Neural progenitor cell (in vitro differentiated cells): ENCODE measurements at regions not wholly inside any gene's neighbourhood (a gene's known extent, or its start where the extent isn't known, plus 50 kb on each side); places are given as distances from the start of the nearest gene placed in this dataset.
A peak's percentile ranks its signal among the peaks of the same experiment; 100 is the strongest.

ENCODE experiments used
- DNase-seq: peaks from one replicate; pipeline ENCODE4 v3.0.0-alpha.2; 2016; ENCODE audit warnings: low spot score
- H2AFZ ChIP-seq: fragments of 200-600 bp; sonication (generic); replicated peaks from 2 replicates; pipeline ENCODE4 v1.6.1; 2016; ENCODE audit warnings: antibody characterized with exemption
- H3F3A ChIP-seq: fragments of 200-600 bp; sonication (generic); 2 replicates; pipeline ENCODE4 v1.6.1; 2016; ENCODE audit warnings: antibody characterized with exemption, low read depth
- H3K27ac ChIP-seq: fragments of 200-600 bp; sonication (generic); 2 replicates; pipeline ENCODE4 v1.5.1; 2016; ENCODE audit warnings: mild to moderate bottlenecking
- H3K27me3 ChIP-seq: fragments of 200-600 bp; sonication (generic); 2 replicates; pipeline ENCODE4 v1.6.1; 2016; ENCODE audit warnings: mild to moderate bottlenecking, moderate library complexity
- H3K36me3 ChIP-seq: fragments of 200-600 bp; sonication (generic); 2 replicates; pipeline ENCODE4 v1.5.1; 2016
- H3K4me1 ChIP-seq: fragments of 200-600 bp; sonication (generic); 2 replicates; pipeline ENCODE4 v1.6.1; 2016; ENCODE audit warnings: mixed run types
- H3K4me2 ChIP-seq: fragments of 200-600 bp; sonication (generic); 2 replicates; pipeline ENCODE4 v1.6.1; 2016
- H3K4me3 ChIP-seq: fragments of 200-600 bp; sonication (generic); 2 replicates; pipeline ENCODE4 v1.5.1; 2016
- H3K79me2 ChIP-seq: fragments of 200-600 bp; sonication (generic); 2 replicates; pipeline ENCODE4 v1.6.1; 2016; ENCODE audit warnings: low read depth
- H3K9ac ChIP-seq: fragments of 200-600 bp; sonication (generic); 2 replicates; pipeline ENCODE4 v1.6.1; 2016
- H3K9me3 ChIP-seq: fragments of 200-600 bp; sonication (generic); 2 replicates; pipeline ENCODE4 v1.5.1; 2016; ENCODE audit warnings: low read depth
- H4K20me1 ChIP-seq: fragments of 200-600 bp; sonication (generic); 2 replicates; pipeline ENCODE4 v1.6.1; 2016; ENCODE audit warnings: low read depth
- H3K27ac Mint-ChIP-seq: 3 replicates; pipeline ENCODE4 v1.8.0; 2021; ENCODE audit warnings: mixed read lengths
- H3K27me3 Mint-ChIP-seq: 2 replicates; pipeline ENCODE4 v1.8.0; 2022; ENCODE audit warnings: low read depth, mild to moderate bottlenecking, inconsistent platforms, moderate library complexity, mixed read lengths; ENCODE audit not compliant: insufficient read depth
- H3K36me3 Mint-ChIP-seq: 3 replicates; pipeline ENCODE4 v1.8.0; 2021; ENCODE audit warnings: mixed read lengths
- H3K4me1 Mint-ChIP-seq: 3 replicates; pipeline ENCODE4 v1.8.0; 2021; ENCODE audit warnings: mixed read lengths
- H3K4me3 Mint-ChIP-seq: 3 replicates; pipeline ENCODE4 v1.8.0; 2021; ENCODE audit warnings: mild to moderate bottlenecking, moderate library complexity, mixed read lengths
- H3K9me3 Mint-ChIP-seq: 3 replicates; pipeline ENCODE4 v1.8.0; 2020; ENCODE audit warnings: mixed read lengths
- CTCF ChIP-seq: fragments of 200-600 bp; sonication (generic); IDR thresholded peaks from 2 replicates; pipeline ENCODE4 v1.5.1; 2017; ENCODE audit warnings: antibody characterized with exemption, mild to moderate bottlenecking
- EZH2 ChIP-seq: fragments of 200-600 bp; sonication (generic); IDR thresholded peaks from 2 replicates; pipeline ENCODE4 v1.6.1; 2017; ENCODE audit warnings: antibody characterized with exemption, mild to moderate bottlenecking, moderate library complexity
- EZH2phosphoT487 ChIP-seq: fragments of 200-600 bp; sonication (generic); IDR thresholded peaks from 2 replicates; pipeline ENCODE4 v1.6.1; 2017; ENCODE audit warnings: antibody characterized with exemption

DNA sequence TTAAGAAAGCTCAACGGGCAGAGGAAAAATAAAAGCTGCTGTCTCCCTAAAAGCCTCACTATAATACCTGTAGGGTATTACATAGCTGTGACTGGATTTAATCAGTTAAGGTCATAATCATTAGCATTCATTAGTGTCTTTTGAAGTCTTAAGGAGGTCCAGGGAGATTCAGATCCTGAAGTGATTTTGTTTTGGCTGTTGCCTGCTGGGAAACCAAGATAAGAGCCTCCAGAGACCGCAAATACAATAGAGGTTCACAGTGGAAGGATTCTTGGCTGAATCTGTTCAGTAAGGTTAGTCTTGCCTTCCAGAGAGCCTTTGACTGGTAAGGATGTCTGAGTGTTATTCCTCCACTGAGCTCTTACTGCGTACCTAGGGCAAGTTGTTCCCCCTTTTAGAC is 54.0 kb upstream of the TNFRSF19 start:
- no peaks in the 10 kb centered on the region for H4K20me1 ChIP-seq
- Mint-ChIP-seq H3K4me3 (no peak overlapping the region), H3K36me3 (peaks cover 2% of the 10 kb centered on the region), H3K27ac (no peak overlapping the region), H3K9me3 (peaks cover 2% of the 10 kb centered on the region), H3K27me3 (peaks cover 3% of the 10 kb centered on the region), H3K4me1 (peaks cover 25% of the 10 kb centered on the region)
- H3K4me1 ChIP-seq, result peaks cover 37% of the 10 kb centered on the region
- H3K27ac ChIP-seq, result no peak overlapping the region
- no peaks in the 10 kb centered on the region for H3K9me3 ChIP-seq
- peaks cover 9% of the 10 kb centered on the region for H3F3A ChIP-seq
- no peak for TF ChIP-seq EZH2phosphoT487
- TF ChIP-seq EZH2, result no peak
- TF ChIP-seq CTCF, result no peak
- H2AFZ ChIP-seq, result no peak overlapping the region
- H3K4me3 ChIP-seq, result no peak overlapping the region
- H3K36me3 ChIP-seq, result no peaks in the 10 kb centered on the region
- H3K27me3 ChIP-seq, result no peaks in the 10 kb centered on the region
- no peak overlapping the region for H3K9ac ChIP-seq
- peak; percentile 23 for DNase-seq
- no peaks in the 10 kb centered on the region for H3K79me2 ChIP-seq
- H3K4me2 ChIP-seq, result peak overlapping the region; percentile 35

- no peaks in the 10 kb centered on the region for H3K79me2 ChIP-seq
- no peak overlapping the region for H3K4me3 Mint-ChIP-seq
- TF ChIP-seq CTCF (no peak), EZH2phosphoT487 (no peak), EZH2 (no peak)
- no peak overlapping the region for H3K9ac ChIP-seq
- peaks cover 2% of the 10 kb centered on the region for H3K9me3 Mint-ChIP-seq
- peaks cover 2% of the 10 kb centered on the region for H3K36me3 Mint-ChIP-seq
- H4K20me1 ChIP-seq, result no peaks in the 10 kb centered on the region
- H3K4me2 ChIP-seq, result peak overlapping the region; percentile 35
- H3K36me3 ChIP-seq, result no peaks in the 10 kb centered on the region
- H3K27me3 ChIP-seq, result no peaks in the 10 kb centered on the region
- H3K27me3 Mint-ChIP-seq, result no peaks in the 10 kb centered on the region
- DNase-seq, result no peak
- H2AFZ ChIP-seq, result no peak overlapping the region
- H3K4me1 ChIP-seq, result peaks cover 32% of the 10 kb centered on the region
- H3K27ac ChIP-seq, result no peak overlapping the region
- no peak overlapping the region for H3K4me3 ChIP-seq
- peaks cover 9% of the 10 kb centered on the region for H3F3A ChIP-seq
- H3K9me3 ChIP-seq, result no peaks in the 10 kb centered on the region
- peaks cover 21% of the 10 kb centered on the region for H3K4me1 Mint-ChIP-seq
- no peak overlapping the region for H3K27ac Mint-ChIP-seq
Measured at GRCh38 chr13:23516702-23517101, 53.5 kb upstream of the TNFRSF19 start.

- Mint-ChIP-seq H3K4me1 (peaks cover 18% of the 10 kb centered on the region), H3K36me3 (no peaks in the 10 kb centered on the region), H3K27ac (no peak overlapping the region), H3K4me3 (no peak overlapping the region), H3K9me3 (peaks cover 2% of the 10 kb centered on the region), H3K27me3 (no peaks in the 10 kb centered on the region)
- DNase-seq, result no peak
- no peak overlapping the region for H3K4me2 ChIP-seq
- no peak overlapping the region for H3K4me3 ChIP-seq
- no peak overlapping the region for H2AFZ ChIP-seq
- no peaks in the 10 kb centered on the region for H3K9me3 ChIP-seq
- H3K27me3 ChIP-seq, result no peaks in the 10 kb centered on the region
- TF ChIP-seq EZH2phosphoT487 (no peak), EZH2 (no peak), CTCF (no peak)
- H3F3A ChIP-seq, result peaks cover 9% of the 10 kb centered on the region
- peaks cover 30% of the 10 kb centered on the region for H3K4me1 ChIP-seq
- no peak overlapping the region for H3K9ac ChIP-seq
- H3K36me3 ChIP-seq, result no peaks in the 10 kb centered on the region
- no peak overlapping the region for H3K27ac ChIP-seq
- no peaks in the 10 kb centered on the region for H4K20me1 ChIP-seq
- H3K79me2 ChIP-seq, result no peaks in the 10 kb centered on the region
Measured at GRCh38 chr13:23518231-23518630, 52.0 kb upstream of the TNFRSF19 start.
